Bronchial epithelial cell (primary cell): ENCODE measurements at regions not wholly inside any gene's neighbourhood (a gene's known extent, or its start where the extent isn't known, plus 50 kb on each side); places are given as distances from the start of the nearest gene placed in this dataset.
"Not testable (repeated sequence)": the region's sequence is repeated elsewhere in the genome, so short reads cannot be mapped to it uniquely, and the experiment has no call there.

Source experiments
- DNase-seq: peaks from one replicate; pipeline ENCODE4 v3.0.0-alpha.2; 2010; ENCODE audit warnings: low read depth
- FAIRE-seq: peaks from 2 replicates; lab custom pipeline; 2011; peaks lifted over from hg19 to GRCh38; lab: Jason Lieb, UNC
- H3K27me3 ChIP-seq: 2 replicates; pipeline ENCODE4 v1.5.1; 2011; ENCODE audit warnings: low read length; ENCODE audit not compliant: control insufficient read depth, insufficient read depth
- H3K36me3 ChIP-seq: 2 replicates; pipeline ENCODE4 v1.5.1; 2011; ENCODE audit warnings: low read length; ENCODE audit not compliant: control insufficient read depth, insufficient read depth
- H3K4me3 ChIP-seq: 2 replicates; pipeline ENCODE4 v1.5.1; 2011; ENCODE audit warnings: mild to moderate bottlenecking, low read depth, low read length, control low read depth
- CTCF ChIP-seq: IDR thresholded peaks from 2 replicates; pipeline ENCODE4 v1.5.1; 2011; ENCODE audit warnings: mild to moderate bottlenecking, moderate library complexity, low read length, control low read depth, inconsistent platforms; ENCODE audit not compliant: insufficient read depth, severe bottlenecking

GRCh38 chr10:62694537-62695126 lies 109.9 kb upstream of the ADO start:
- Histone ChIP-seq H3K4me3 (no peak overlapping the region), H3K36me3 (no peaks in the 10 kb centered on the region), H3K27me3 (no peaks in the 10 kb centered on the region)
- FAIRE-seq (no peak), DNase-seq (no peak)
- TF ChIP-seq CTCF: no peak

GRCh38 chr10:62696798-62697197 lies 107.7 kb upstream of the ADO start:
- TF ChIP-seq CTCF: no peak
- DNase-seq (no peak), FAIRE-seq (no peak)
- no peaks in the 10 kb centered on the region for H3K27me3 ChIP-seq
- H3K4me3 ChIP-seq: no peak overlapping the region
- H3K36me3 ChIP-seq: no peaks in the 10 kb centered on the region

- H3K36me3 ChIP-seq: no peaks in the 10 kb centered on the region
- no peak for TF ChIP-seq CTCF
- H3K27me3 ChIP-seq: no peaks in the 10 kb centered on the region
- no peak for DNase-seq
- H3K4me3 ChIP-seq: no peak overlapping the region
- FAIRE-seq: no peak
Measured at GRCh38 chr10:62699148-62699547, 105.4 kb upstream of the ADO start.

GRCh38 chr10:62704121-62704520 lies 100.4 kb upstream of the ADO start:
- H3K36me3 ChIP-seq, H3K4me3 ChIP-seq, H3K27me3 ChIP-seq, DNase-seq, FAIRE-seq: not testable (repeated sequence)

GRCh38 chr10:62705789-62706188 lies 98.7 kb upstream of the ADO start:
- no peaks in the 10 kb centered on the region for H3K27me3 ChIP-seq
- H3K4me3 ChIP-seq: no peak overlapping the region
- TF ChIP-seq CTCF: no peak
- FAIRE-seq (no peak), DNase-seq (no peak)
- no peaks in the 10 kb centered on the region for H3K36me3 ChIP-seq

- no peak for DNase-seq
- Histone ChIP-seq H3K36me3 (no peaks in the 10 kb centered on the region), H3K27me3 (no peaks in the 10 kb centered on the region), H3K4me3 (no peak overlapping the region)
- no peak for FAIRE-seq
- no peak for TF ChIP-seq CTCF
Measured at GRCh38 chr10:62707810-62708209, 96.7 kb upstream of the ADO start.
